CD4-positive, alpha-beta T cell treated with Interferon gamma for 1 hour (primary cell): ENCODE measurements at regions not wholly inside any gene's neighbourhood (a gene's known extent, or its start where the extent isn't known, plus 50 kb on each side); places are given as distances from the start of the nearest gene placed in this dataset.

Source experiments
- DNase-seq: peaks from one replicate; pipeline ENCODE4 v3.0.0-alpha.2; 2020

DNA sequence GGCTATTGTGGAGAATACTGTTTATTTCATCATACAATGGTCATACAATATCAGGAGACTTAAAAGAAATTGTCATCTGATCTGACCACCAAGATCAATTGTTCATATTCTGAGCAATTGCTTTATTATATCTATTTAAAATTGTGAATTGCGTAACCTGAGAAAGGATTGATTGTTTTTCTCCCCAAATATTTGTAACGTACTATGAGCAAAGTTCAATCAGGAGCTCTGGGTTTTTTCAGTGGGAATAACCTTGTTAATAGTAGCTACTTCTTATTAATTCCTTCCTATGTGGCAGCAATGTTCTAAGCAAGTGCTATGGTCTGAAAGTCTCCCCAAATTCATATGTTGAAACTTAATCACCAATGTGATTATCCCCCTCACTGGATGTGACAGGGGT lies 323.1 kb downstream of the ZPLD1 start:
- DNase-seq = no peak

DNA sequence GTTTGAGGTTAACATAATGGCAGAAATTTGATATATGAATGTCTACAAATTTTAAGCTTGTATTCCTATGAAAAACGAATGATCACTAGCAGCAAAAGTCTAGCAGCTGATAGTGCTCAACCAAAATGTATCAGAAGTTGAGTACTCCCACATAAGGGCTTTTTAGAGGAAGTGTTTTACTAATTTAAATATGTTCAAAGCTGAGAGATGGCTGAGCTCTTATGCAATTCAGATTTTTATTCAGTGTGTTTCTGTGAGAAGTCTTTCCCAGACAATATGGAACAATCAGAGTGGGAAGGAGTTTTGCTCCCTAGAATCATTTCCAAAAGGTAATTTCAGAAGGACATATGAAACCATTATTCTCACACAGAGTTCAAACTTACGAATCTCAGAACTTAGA lies 327.0 kb downstream of the ZPLD1 start:
- no peak for DNase-seq

DNA sequence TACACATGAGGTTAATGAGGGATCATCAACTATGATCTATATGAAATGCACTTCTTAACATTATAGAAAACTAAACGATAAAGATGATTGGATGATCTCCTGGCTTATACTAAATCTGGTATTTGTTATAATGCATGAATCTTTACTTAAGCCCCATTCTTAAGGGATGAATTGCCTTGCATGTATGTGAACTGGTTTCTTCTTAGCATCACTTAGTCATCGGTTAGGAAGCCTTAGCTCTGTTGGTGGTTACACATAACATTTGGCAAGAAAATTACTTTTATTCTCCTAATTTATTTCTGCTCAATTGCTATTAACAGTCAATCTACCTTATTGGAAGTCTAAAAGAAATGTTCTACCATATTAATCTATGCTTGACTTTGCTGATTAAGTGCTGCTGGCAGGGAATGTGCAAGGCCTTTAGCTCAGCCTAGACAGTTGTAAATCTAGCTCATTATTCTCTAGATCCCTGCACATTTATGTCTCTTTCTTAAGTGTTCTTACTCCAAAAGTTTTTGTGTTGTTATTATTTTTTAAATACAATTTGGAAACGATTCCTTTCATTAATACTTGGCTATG lies 356.0 kb downstream of the ZPLD1 start:
- no peak for DNase-seq

DNA sequence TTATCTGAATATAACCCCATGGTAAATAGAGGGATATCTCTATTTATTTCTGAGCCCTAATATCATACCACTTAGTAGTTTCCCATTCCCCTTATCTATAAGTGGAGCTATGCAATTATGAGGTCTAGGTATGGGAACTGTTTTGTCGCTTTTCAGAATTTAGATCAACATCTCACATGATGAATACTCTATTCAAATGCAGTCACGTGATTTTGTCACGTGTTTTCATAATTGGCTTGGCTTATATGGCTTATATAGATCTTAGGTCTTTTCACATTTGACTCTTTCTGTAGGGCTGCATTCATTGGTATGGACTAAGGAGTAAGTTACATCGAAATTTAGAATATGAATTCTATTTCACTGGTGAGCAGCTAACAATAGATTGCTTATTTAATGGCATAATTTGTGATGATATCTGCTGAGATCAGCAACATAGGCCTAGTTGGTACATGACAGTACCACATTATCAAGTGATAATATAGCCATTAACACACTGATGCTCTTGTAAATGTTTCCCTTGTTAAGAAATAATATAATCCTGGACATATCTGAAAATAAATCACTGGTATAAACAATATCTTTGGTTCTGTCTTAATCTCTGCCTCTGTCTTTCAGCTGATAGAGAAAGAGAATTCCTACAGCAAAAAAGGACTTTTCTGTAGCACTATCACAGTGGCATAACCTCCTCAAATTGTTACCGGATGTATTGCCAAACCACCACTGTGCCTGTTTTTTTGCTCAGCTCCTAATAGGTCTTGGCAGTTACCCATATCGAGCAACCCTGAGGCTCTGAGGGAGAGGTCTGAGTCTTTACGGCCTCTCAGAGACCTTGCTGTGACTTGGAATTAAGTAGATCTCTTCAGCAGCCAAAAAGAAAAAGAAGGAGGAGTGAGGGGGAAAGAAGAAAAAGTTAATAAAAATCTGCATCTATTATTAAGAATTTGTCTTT lies 357.1 kb downstream of the ZPLD1 start:
- DNase-seq = no peak

DNA sequence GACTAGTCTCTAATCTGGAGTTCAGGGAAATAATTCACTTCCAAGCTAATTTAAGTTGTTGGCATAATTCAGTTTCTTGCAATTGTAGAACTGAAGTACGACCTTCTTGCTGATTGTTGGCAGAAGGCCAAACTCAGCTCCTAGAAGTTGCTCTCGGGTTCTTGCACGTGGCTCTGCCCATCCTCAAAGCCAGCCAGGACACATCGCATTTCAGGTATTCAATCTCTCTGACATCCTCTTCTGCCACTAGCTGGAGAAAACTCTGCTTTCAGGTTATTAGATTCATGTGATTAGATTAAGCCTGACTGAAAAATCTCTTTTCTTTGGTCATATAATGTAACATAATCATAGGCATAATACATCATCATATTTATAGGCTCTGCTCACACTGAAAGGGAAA lies 362.0 kb downstream of the ZPLD1 start:
- DNase-seq = no peak

DNA sequence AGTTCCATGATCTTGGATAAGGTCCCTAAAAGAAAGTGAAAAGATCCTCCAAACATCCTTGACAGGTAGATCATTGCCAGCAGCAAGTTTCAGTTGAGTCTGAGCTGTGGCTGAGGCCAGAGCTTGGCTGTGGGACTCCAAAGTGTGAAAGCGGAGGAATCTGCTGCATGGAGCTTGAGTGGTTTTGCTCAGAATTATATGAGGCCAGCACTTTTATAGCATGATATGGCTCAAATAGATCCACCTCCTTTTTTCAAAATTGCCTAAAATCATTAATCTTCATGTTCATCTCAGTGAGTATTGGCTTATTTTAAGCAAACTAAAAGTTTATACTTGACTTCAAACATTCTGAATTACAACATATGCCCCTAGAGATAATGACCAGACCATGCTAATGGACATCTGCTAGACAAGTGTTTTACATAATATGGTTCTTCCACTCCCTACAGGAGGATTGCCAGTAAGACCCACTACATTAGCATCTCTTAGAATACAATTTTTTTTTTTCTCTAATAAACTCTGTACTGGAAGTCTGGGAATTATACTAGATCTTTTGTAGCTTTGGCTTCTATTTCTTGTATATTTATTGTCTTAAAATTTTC lies 368.1 kb downstream of the ZPLD1 start:
- DNase-seq = no peak

DNA sequence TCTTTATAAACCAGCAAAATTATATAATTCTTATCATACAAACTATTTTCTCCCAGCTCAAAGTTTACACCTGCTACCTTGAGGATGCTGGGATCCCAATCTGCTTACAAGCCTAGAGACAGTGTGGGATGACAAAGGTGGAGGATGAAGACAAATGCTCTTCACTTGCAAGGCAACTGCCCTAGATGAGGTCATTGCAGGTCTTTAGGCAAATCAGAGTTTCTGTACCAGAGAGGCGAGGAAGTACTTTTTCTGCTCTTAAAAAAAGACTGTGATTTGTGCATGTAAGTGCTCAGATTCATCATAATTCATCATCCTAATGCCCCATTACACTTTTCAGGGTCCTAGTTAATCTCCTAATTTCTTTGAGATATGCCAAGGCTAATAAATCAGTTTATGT lies 376.1 kb downstream of the ZPLD1 start:
- DNase-seq = no peak

DNA sequence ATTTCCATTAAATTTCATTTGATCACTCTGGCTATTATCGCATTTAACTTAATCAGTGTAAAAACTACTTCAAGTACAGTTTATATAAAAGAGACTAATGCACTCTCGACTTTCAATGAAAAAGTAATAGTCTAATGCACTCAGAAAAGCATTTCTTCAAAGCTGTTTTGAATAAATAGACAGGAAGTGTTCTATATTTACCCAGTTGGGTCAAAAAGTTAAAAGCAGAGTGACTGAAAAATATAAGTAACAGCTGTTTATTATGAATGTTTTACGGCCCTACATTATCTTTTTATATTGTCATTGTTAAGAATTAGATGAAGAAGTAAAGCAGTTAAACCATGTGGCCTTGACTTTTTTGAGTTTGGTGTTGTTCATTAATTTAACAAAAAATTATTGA lies 391.8 kb downstream of the ZPLD1 start:
- DNase-seq = no peak

DNA sequence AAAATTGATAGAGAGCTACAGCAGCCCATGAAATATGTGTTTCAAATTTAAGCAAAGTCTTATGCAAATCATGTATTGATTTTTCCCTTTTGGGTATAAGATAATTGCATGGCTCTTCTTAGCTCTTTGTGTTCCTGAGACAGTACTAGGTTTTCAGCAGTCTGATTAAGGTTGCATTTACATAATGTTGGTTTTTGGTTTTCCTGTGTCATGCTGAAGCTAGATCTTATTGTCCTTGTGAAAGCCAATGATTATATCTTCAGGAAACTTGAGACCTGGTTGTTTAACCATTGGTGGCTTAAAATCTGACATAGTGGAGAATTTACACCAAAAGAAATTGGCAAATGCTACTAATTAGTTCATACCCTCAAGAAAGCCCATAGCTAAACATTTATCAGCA lies 392.6 kb downstream of the ZPLD1 start:
- DNase-seq = no peak

DNA sequence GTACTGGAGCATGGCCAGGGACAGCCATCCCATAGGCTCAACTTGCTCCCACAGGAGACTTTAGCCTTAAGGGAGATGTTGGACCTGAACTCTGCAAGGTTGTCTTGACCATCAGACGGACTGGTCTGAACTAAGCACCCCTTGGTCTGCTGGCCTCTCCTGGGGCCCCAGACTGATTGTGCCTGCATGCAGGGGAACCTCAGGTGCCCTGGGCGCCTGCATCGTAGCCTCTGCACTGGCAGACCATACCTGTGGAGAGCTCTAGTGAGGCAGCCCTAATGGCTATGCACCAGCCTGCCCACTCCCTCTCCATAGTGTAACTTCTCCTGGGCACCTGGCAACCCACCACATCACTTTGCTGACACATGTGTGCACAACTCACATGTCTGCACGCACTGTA lies 395.6 kb downstream of the ZPLD1 start:
- DNase-seq = no peak

DNA sequence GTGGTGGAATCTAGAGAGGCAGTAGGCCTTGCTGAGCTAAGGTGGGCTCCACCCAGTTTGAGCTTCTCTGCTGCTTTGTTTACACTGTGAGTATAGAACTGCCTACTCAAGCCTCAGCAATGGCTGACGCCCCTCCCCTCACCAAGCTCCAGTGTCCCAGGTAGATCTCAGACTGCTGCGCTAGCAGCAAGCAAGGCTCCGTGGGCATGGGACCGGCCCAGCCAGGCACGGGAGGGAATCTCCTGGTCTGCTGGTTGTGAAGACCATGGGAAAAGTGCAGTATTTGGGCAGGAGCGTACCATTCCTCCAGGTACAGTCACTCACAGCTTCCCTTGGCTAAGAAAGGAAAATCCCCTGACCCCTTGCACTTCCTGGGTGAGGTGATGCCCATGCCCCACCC lies 407.1 kb downstream of the ZPLD1 start:
- no peak for DNase-seq

DNA sequence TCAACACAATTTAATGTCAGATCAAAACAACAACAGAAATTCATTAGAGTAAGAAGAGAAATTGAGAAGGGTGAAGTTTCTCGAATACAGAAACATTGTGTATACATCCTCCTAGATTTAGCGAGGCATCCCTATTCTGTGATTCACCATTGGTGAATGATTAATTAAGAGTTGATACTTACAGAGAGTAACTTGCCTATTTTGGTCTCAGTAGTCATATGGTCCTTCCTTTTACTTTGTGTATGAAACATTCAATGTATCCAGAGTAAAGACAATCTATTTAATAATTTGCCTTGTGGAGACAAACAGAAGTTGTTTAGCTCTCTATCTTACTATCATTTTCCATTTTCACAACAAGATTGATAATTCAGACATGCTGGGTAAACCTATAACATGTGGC lies 432.0 kb downstream of the ZPLD1 start:
- DNase-seq = no peak

DNA sequence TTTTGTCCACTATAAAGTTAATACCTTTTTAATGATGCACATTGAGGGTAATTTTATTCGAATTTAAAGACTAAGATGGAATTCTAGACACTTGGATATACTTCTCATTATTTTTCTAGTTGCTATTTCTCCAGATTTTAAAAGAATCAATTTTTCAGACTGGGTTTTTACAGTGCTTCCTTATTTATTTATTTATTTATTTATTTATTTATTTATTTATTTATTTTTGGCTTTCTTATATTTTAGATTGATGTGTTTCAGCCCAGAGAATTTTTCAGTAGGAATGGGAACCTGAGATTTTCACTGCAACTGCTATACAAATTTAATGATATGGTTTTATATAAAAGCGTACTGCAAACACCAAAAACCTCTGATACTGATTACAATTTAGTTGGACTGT lies 448.7 kb downstream of the ZPLD1 start:
- no peak for DNase-seq

DNA sequence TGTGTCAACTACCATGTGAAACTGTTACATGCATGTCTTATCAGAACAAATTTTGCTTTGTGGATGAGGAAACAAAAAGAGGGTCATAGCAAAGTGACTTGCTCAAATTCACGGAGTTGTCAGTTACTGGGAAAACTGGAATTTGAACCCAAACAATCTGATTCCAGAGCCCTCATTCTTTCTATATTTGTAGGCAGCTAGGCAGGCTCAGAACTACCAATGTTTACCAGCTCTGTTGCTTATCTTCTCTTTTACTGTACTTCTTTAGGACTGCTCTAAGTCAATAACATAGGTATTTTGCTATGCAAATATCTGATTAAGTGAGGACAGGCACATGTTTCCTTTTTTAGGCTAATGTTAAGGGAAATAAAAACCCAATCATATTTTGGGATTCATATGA lies 450.5 kb downstream of the ZPLD1 start:
- no peak for DNase-seq

DNA sequence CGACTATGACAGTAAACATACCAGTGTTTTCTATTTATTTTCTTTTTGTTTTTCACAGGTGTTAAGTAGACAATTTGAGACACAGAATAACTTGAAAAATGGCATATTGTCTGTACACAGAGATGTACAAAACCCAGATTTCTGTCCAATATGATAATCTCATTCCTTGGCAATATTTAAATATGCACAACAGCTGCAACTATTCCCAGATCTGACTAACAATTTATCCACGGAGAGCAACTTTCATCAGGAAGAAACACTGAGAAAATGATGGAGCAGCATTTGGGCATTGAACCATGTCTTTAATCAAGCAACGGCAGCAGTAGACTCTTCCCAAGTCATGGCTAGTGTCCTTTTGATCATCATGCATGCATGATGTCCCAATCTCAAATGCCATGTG lies 452.6 kb downstream of the ZPLD1 start:
- DNase-seq = no peak

DNA sequence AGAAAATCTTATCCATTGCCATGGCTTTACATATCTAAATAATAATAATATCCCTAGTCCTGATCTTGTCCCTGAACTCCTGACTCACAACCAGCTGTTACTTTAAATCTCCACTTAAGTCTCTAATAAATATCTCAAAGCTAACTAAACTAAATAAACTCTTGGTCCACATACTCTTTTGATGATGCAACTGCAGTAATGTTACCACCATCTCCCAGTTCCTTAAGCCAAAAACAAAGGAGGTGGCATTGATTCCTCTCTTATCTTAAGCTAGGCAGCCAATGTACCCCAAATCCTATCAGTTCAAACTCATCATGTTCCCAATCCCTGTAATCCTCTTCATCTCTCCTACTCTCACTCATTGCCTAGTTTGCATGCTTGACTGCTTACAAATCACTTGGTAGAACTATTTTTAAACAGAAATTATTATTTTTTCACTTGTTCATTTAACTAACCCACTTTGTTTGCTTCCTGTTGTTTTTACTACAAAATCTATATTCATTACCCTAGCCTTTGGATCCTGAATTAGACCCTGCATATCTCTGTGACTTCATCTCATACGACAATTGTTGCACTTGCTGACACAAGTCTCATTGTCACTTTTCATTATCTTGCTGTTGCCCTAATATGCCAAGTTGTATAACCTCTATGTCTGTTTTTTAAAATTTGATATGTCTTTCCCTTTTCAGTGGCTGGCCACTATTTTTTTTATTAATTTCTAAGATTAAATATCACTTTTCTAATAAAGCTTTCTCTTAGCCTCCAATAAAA lies 462.2 kb downstream of the ZPLD1 start:
- no peak for DNase-seq

DNA sequence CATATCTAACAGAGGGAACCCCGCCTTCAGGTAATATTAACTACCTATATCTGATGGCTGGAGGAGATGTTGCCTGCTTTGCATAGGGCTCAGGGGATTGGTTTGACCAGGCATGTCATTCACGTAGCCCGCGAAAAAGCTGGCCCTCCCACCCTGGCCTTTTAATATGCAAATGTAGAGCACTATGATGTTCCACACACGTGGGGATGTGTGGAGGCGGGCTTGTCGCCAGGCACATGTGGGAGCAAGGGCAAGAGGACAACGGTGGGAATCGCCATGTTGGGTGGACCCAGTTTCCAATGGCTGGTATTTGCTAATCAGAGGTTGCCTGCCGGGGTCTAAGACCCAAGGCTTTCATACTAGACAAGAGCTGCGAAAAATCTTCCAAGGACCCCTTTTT lies 469.8 kb downstream of the ZPLD1 start:
- no peak for DNase-seq

DNA sequence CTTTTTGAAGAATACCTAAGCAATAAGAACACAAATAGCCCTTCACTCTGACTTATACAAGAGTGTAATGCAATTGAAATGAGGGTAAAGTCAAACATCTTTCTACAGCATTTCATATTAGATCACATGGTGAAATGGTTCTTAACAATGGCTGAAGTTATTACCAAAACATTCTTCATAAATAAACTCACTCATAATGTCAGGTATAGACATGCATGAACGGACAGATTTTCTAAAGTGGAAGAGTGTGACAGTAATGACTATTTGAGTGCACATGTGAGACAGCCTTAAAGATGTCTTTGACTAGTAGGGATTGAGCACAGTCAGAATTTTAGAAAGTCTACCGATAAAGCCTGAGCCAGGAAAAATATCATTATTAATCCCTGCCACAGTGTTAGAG lies 471.0 kb downstream of the ZPLD1 start:
- no peak for DNase-seq

DNA sequence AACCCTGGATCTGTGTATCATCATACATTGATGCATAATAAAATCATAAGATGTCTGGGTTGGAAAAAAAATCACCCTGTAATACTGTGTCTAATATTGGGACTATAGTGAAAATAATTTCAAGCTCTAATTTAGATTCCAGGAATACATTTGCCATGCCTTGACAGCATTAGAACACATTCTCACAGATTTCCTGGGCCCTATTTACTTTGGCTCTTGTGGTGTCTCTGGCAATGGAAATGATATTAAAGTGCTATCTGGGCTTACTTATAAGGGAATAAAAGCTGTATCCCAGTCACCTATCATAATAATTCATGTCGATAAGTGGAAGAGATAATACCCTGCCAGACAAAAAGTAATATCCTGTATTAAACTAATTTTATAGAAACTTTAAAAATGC lies 472.0 kb downstream of the ZPLD1 start:
- no peak for DNase-seq

DNA sequence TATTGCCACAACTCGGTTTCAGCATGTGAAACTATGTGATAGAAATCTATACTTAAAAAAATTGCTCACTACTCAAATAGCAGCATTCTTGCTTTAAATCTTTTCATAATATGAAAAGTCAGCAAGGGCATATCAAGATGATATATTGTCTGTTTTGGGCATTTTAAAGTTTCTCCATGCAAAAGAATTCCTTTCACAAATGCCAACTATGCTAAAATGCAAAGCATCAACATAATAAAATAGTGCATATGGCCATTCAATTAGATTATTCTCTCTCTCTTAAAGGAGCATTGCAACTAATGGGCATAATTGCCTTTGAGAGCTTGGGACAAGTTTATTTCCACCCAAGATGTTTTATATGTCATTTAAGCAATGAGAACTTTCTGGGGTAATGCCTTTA lies 475.1 kb downstream of the ZPLD1 start:
- no peak for DNase-seq

DNA sequence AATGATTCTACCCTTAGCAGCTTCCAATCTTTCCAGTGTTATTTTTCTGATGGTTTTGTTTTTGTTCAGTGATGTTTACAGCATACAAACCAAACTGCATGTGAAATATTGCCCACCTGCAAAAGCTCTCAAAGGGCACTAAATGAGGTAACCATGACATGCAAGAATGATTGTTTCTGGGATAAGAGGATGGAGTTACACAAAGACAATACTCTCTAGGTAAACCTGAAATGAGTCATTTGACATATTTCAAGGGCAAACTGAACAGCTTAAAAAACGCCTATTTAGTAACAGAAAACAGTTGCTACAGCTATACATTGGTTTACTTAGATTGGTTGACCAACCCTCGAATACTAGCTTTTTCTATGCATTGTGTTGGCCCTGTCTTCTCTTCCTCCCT lies 481.7 kb downstream of the ZPLD1 start:
- DNase-seq = no peak

DNA sequence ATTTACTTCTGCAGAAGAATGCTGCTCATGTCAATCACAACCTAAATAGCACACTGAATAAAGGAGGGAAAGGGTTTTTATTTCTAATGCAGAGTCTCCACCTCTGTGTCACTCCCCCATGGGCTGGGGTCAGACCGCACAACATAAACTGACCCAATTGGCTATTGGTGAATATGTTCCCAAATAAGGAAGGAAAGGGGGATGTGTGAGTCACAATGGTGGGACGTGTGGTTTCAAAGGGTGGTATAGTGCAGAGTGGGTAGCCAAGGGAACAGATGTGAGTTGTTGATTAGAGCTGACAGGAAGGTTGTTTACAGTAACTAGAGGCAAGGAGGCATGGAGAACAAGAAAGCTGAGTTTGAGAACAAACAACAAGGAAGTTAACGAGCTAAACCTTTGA lies 491.8 kb downstream of the ZPLD1 start:
- no peak for DNase-seq

DNA sequence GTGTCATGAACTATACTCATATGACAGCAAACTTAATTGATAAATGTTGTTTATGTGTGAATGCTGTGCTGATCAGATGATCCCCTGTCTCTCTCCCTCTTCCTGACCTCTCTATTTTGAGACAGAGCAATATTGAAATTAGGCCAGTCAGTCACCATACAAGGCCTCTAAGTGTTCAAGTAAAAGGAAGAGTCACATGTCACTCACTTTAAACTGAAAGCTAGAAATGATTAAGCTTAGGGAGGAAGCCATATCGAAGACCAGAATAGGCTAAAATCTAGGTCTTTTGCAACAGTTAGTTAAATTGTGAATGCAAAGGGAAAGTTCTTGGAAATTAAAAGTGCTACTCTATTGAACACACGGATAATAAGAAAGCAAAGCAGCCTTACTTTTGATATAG lies 498.6 kb downstream of the ZPLD1 start:
- DNase-seq = no peak
